SKM-1 (cell line): ENCODE measurements at regions not wholly inside any gene's neighbourhood (a gene's known extent, or its start where the extent isn't known, plus 50 kb on each side); places are given as distances from the start of the nearest gene placed in this dataset.
"Not testable (repeated sequence)": the region's sequence is repeated elsewhere in the genome, so short reads cannot be mapped to it uniquely, and the experiment has no call there.

Experiments
- DNase-seq: peaks from one replicate; lab custom pipeline; 2025; ENCODE audit not compliant: unreplicated experiment; lab: John Stamatoyannopoulos, UW

DNA sequence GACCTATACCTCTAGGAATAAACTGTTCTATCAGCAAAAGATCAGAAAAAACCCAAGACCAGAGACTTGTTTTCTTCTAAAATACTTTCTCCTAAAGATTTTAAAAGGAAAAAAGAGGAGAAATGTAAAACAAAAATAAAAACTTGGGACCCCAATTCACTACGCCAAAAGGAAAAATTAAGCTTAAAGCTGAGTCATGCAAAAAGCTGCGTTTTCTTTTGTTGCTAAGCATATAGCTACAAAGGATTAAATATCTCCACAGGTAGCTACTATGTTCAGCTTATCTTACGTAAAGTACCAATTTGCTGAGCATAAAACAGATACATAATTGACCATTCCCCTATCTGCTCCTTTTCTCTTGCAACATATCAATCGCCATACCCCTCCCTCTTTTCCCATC lies 950.0 kb upstream of the NXPH2 start:
- DNase-seq: no peak

DNA sequence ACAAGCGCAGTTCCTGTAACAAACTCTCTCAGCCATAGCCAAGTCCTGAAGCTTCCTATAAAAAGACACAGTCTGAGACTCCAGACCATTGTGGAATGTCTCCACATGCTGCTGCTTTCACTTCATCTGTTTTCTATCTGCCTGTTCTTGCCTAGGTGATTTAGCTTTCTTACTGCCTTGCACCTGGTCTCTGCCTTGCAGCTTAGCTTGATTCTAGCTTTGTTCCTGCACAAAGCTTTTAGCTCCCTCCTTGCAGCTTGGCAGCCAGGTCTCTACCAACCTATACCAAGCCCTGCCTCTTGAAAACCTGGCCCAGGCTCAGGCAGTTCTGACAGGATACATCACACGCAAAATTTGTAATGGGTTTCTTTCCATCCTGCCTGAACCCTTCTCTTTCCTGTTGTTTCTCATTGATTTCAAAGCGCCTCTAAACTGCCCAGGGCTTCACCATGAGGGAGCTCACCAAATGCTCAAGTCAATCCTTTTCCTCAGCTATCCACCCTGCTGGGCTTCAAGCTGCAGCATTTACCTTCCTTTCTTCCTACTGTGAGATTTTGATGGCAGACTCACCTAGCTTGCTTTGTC lies 941.3 kb upstream of the NXPH2 start:
- no peak for DNase-seq

DNA sequence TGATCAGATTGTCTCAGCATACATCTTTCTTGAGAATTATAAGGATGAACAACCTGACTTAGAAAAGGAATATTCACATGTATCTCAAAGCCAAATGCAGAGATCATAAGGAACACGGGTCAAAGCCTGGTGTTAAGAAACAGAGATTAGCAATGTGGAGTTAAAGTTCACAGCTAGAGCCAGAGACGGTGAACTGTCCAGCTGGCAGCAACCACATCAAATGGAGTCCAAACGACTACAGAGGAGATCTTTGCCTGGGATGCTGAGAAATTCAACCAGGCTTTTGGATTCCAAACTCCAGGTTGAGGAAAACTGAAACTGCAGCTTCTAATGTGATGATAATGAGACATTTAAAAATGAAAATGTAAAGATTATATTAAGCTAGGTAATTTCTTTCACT lies 939.9 kb upstream of the NXPH2 start:
- DNase-seq: no peak

DNA sequence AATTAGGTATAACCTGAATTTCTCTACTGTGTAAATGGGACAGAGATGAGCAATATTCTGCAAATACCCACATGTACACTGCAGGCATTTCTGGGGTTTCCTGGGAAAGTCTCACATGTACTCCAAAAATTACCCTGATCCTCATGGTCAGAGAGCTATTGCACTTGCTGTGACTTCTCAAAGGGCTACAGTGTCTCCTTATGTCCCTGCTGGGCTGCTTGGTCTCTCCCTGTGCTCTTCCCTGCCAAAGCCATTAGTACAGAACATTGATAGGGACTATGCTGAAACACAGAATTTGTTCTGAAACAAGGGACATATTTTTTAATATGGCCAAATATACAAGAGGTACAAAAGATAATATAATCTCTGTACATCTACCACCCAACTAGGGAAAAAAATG lies 924.4 kb upstream of the NXPH2 start:
- no peak for DNase-seq

DNA sequence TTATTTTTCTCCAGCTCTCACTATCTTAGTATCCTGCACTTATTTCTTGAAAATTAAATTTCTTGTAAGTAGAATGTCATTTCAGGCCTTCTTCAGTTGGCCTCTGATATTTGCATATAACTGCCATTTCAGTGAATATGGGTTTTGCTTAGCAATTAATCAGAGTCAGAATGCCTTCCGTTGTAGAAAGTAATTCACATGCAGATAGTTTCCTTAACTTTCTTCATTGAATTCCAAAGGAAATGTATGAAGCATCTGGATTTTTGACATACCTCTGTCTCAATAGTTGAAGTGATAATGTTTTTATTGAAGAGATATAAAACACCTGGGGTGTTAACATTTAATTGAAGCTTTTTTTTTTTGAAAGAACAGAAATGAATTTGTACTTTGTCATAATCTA lies 914.1 kb upstream of the NXPH2 start:
- DNase-seq: no peak

DNA sequence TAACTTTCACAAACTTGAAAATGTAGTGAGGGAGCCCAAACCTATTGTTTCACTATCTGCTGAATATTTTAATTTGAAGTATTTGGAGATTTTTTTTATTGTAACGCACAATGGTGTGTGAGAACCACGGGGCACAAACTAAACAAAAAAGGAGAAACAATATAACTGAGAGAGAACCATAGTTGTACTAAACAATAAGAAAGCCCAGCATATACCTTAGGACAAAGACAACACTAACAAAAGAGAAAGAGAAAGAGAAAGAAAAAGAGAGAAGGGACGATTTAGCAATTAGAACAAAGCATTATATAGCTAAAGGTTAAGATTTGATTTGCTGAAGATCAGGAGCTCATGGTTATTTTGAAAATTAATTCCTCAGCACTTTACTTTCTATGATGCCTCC lies 906.0 kb upstream of the NXPH2 start:
- no peak for DNase-seq

DNA sequence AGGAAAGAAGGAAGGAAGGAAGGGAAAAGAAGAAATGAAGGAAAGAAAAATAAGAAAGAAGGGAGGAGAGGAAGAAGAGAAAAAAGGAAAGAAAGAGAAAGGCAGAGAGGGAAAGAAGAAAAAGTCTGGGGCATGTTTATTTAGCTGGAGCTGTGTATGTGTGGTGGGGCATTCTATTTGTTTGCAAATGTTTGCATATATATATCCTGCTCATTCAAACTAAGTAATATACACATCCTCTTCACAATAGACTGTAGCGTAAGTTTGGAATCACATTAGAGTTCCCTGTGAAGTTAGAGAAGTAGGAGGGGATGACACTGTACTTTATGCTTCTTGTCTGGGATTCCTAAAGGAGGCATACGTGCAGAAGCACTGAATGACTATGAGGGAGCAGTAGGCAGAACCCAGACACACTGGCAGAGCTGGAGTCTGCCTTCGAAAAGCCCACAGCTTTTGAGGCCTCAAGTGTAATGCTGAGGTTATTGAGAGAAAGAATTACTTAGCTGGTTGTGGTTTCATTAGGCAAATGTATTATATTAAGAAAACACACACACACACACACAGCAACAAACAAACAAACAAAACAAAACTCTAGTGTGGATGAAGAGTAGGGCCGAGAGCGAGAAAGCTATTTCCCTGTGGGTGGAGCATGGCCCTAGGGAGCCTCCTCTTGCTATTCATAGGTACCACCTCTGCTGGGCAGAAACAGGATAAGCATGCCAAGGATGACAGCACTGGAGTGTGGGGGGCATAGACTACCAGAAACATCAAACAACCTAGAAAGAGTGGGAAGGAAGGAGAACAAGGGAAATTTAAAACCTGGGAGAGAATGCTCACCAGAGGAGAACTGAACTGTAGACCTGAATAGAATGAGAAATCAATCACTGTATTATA lies 905.1 kb upstream of the NXPH2 start:
- DNase-seq: no peak

DNA sequence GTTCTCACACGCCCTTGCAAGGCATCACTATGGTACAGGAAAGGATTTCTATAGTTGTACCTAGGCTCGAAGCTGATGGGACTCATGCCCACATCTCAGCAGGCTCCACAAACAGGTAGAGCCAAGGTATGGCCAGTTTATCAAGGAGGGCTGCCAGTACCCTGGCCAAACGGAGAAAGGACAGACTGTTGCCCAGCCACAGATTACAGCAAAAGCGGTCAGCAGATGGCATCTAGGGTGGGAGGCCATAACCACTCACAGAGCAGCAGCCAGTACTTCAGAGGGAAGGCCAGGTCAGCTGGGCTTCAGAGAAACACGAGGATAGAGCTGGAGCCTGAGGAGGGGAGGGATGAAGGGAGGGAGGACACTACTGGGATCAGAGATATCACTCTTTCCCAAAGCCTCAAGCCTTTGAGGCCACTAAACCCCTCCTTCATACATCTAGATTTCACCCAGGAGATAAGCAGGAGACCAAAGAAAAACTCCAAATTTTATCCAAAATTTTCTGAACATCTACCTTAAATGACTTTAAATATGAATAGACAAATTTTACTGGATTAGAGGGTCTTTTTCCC lies 904.2 kb upstream of the NXPH2 start:
- no peak for DNase-seq

DNA sequence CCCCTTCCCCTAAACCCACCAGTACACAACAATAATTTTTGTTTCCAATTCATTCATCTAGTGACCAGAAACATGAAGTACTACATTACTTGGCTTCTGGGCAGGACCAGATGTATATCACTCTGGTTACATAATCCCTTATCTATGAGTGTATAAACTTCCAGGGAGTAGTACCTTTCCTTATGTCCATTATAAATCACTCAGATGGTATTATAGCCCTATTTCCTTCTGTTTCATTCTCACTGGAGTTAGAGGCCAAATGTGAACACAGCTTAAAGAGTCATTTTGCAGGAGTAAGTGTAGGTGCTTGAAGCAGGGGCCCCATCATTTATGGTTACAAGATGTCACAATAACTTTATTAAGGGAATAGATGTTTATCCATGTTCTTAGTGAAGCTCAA lies 894.4 kb upstream of the NXPH2 start:
- DNase-seq: no peak

DNA sequence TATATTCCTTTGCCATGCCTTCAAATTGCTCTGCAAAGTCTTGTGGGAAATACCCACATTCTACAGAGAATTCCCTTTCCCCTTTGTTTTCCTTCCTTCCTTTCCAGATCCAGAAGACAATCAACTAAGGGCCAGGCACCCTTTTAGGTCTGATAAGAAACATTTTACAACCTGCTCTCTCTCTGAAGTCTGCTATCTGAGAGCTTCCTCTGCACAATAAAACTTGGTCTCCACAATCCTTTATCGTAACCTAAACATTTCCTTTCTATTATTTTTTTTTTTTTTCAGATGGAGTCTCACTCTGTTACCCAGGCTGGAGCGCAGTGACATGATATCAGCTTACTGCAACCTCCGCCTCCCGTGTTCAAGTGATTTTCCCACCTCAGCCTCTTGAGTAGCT lies 893.3 kb upstream of the NXPH2 start:
- not testable (repeated sequence) for DNase-seq

DNA sequence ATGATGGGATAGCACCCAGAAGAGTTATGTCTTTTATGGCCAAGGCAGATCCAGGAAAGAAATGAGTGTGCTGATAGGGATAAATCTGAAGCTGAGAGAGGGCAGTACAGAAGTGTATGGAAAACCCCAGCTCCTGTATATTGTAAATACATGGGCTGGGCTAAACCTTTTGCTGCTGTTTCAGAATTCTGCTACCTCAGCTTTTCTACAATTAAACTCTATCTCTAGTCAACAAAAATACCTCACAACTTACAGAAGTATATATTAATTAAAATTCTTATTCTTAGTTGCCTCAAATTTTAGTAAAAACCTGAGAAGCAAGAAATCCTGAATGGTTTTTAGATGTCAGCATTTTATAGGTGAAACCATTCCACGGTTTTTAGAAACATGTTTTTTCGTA lies 889.5 kb upstream of the NXPH2 start:
- no peak for DNase-seq

DNA sequence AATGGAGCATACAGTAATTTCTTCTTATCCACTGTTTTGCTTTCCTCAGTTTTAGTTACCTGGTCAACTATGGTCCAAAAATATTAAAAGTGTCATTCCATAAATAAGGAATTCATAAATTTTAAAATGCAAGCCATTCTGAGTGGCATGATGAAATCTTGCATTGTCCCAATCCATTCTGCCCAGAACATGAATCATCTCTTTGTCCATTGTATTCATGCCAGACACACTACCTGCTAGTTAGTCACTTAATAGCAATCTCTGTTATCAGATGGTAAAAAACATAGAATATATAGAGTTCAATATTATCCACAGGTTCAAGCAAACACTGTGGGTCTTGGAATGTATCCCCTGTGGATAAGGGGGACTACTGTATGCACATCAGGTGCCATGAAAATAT lies 872.2 kb upstream of the NXPH2 start:
- DNase-seq: no peak

DNA sequence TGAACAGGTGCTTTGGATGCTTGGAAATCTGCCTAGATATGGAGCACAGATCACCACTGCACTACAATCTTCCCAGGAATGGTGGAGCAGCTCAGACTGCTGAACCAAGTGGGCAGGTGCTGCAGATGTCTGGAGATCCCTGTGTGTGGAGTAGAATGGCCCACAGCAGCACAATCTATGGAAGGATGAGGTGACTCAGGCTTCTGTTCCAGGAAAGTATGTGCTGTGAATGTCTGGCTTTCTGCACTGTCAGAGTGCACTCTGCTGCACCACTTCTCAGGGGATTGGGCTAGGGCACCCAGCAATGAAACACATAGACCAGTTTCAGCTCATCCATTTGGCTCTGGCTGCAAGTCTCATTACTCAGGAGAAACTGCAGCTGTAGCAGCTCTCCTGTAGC lies 865.4 kb upstream of the NXPH2 start:
- no peak for DNase-seq

DNA sequence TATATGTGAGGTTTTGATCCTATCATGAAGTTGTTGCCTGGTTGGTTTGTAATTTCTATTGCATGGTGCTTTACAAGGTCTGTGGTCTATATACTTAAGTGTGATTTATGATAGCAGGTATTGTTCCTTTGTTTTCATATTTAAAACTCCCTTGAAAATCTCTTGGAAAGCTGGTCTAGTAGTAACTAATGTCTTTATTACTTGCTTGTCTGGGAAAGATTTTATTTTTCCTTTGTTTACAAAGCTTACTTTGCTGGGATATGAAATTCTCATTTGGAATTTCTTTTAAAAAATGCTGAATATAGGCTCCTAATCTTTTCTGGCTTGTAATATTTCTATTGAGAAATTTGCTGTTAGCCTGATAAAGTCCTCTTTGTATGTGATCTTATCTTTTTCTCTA lies 862.9 kb upstream of the NXPH2 start:
- DNase-seq: no peak

DNA sequence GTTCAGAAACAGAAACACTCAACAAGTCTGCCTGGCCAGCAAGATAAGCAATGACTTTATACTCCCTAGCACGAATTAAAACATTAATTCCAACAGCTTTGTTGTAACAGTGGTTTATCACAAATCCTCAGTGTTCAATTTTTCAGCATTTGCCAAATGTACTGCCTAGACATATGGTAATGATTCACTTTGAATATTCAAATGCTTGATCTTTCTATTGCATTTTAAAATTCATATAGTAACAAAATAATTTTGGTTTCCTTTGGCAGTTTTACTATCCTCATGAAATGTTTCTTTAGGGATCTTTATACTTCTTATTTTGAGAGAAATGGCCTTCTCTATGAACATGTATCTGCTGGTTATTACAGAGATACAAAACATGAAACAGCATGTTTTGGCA lies 851.8 kb upstream of the NXPH2 start:
- DNase-seq: no peak

DNA sequence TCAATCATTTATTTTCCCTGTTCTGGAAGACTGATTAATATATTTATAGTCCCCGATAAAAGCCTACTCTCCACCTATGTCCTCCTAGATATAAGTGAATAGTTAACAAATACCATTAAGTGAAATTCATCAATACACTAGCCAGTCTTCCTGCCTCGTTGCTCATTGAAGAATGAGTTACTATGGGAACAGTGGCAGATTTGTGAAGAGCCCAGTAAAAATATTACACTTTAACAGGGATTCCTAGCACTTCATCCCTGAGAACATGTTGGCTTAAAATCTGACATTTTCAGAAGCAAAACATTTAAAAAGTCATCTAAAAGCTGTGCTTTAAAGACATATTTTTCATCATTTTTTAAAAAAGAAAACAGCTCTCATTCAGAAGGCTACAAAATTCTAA lies 848.7 kb upstream of the NXPH2 start:
- DNase-seq: no peak

DNA sequence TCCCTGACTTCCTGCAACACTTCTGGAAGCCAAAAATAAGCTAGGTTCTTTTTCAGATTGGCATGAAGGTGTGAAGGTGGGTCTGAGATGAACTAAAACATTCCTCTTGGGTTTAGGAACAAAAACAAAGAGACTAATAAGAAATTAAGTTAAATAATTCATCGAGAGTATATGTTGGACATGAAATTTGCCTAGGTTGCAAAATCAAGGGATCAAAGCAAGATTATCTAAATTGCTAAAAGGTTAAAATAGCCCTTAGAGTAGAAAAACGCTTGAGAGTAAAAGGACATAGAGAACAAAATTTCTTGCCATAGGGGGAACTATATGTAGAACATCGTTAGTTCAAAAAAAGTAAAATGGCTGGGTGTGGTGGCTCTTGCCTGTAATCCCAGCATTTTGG lies 845.9 kb upstream of the NXPH2 start:
- DNase-seq: no peak

DNA sequence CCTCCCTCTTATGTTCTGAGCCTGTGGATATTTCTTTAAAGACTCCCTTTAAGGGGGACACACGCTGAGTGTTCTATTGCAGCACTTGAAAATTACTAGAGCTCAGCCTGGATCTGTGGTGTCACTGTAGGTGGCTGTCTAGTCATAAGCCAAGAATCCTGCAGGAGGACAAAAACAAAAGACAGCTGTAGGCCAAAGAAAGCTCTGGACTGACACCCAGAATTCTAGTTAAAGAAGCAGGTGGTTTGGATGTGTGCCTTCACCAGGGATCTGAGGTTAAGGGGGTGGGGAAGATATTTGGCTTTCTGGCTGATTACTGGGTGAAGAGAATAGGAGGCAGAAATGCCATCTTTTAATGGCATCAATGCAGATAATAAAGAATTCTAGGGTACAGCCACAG lies 842.5 kb upstream of the NXPH2 start:
- no peak for DNase-seq

DNA sequence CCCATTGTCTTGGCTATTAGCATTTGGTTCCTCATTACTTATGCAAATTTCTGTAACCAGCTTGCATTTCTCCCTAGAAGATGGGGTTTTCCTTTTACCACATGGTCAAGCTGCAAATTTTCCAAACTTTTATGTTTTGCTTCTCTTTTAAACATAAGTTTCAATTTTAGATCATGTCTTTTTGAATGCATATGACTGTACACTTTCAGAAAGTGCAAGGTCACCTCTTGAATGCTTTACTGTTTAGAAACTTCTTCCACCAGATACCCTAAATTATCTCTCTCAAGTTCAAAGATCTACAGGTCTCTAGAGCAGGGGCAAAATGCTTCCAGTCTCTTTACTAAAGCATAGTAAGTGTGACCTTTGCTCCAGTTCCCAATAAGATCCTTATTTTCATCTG lies 837.6 kb upstream of the NXPH2 start:
- DNase-seq: no peak

DNA sequence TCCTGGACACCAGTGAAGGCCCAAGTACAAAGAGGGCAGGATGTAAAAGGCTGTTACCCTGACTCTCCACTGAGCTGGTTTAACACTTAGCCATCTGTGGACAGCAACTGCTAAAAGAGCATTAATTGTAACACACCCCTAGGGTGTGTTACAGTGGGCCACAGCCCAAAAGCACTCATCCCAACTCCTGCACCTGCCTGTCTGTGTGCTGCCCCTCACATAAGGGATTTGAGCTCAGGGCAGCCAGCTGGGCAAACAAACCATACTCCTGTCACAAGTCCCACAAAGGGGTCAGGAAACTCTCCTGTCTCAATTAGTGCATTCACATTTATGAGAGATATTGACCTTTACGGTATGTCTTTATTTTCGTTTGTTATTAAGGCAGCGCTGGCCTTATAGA lies 833.1 kb upstream of the NXPH2 start:
- DNase-seq: no peak

DNA sequence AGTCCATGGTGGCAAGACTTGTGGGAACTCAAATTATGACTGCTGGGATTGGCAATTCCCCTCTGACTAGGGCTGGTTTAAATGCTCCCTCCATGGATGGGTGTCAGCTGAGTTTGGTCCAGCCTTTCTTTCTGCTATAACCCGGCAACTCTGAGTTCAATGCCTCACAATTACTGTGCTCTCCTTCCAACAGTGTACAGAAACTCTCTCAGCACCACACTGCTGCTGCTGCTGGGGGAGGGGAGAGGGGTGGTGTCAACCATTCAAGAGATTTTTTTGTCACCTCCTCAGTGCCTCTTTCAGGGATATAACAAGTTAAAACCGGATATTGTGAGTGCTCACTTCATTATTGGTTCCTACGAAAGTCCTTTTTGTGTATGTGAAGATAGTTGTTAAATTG lies 830.3 kb upstream of the NXPH2 start:
- DNase-seq: no peak

DNA sequence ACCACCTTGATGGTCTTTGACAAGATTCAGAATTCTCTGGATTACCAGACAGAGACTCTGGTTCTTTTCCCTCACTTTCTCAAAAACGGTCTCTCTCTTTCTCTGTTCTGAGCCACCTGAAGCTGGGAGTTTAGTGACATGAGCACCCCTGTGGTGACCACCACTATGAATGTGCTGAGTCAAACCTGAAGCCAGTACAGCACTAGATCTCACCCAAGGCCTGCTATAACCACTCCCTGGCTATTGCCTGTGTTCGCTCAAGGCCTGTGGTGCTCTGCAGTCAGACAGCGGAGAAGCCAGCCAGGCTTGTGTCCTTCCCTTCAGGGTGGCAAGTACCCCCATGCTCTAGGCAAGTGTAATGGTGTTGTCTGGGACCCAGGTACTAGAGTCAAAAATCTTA lies 828.9 kb upstream of the NXPH2 start:
- DNase-seq: no peak

DNA sequence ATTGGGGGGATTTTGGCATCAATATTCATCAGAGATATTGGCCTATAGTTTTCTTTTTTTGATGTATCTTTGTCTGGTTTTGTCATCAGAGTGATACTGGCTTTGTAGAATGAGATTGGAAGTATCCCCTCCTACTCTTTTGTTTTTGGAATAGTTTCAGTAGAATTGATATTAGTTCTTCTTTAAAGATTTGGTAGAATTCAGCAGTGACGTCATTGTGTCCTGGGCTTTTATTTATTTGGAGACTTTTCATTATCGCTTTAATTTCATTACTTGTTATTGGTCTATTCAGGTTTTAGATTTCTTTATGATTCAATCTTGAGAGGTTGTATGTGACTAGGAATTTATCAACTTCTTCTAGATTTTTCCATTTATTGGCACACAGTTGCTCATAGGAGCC lies 825.5 kb upstream of the NXPH2 start:
- DNase-seq: no peak
